ENCODE measurements at regions not wholly inside any gene's neighbourhood (a gene's known extent, or its start where the extent isn't known, plus 50 kb on each side); places are given as distances from the start of the nearest gene placed in this dataset.
"Not testable (repeated sequence)": the region's sequence is repeated elsewhere in the genome, so short reads cannot be mapped to it uniquely, and the experiment has no call there.

GRCh38 chr5:100011160-100011559 lies 524.0 kb upstream of the FAM174A start:
- not testable (repeated sequence) for DNase-seq

- no peak for DNase-seq
Observed at GRCh38 chr5:100004969-100005368, 530.2 kb upstream of the FAM174A start.

- DNase-seq: no peak
Observed at GRCh38 chr5:99998319-99998718, 536.9 kb upstream of the FAM174A start.

GRCh38 chr5:99995407-99995806 lies 539.8 kb upstream of the FAM174A start:
- DNase-seq: no peak

GRCh38 chr5:99973779-99974178 lies 561.4 kb upstream of the FAM174A start:
- DNase-seq: peak; percentile 62

- no peak for DNase-seq
Observed at GRCh38 chr5:99955962-99956361, 579.2 kb upstream of the FAM174A start.

GRCh38 chr5:99955006-99955405 lies 580.2 kb upstream of the FAM174A start:
- DNase-seq: no peak

GRCh38 chr5:99949969-99950524 lies 585.1 kb upstream of the FAM174A start:
- DNase-seq: no peak

GRCh38 chr5:99949361-99949760 lies 585.8 kb upstream of the FAM174A start:
- no peak for DNase-seq

GRCh38 chr5:99948850-99949249 lies 586.3 kb upstream of the FAM174A start:
- no peak for DNase-seq

GRCh38 chr5:99945478-99946442 lies 589.4 kb upstream of the FAM174A start:
- DNase-seq: no peak

- no peak for DNase-seq
Observed at GRCh38 chr5:99940540-99940939, 594.6 kb upstream of the FAM174A start.

GRCh38 chr5:99936911-99937310 lies 598.3 kb upstream of the FAM174A start:
- no peak for DNase-seq

GRCh38 chr5:99929806-99930135 lies 605.4 kb upstream of the FAM174A start:
- no peak for DNase-seq

GRCh38 chr5:99929067-99929805 lies 605.9 kb upstream of the FAM174A start:
- no peak for DNase-seq

- DNase-seq: no peak
Observed at GRCh38 chr5:99928490-99928889, 606.7 kb upstream of the FAM174A start.

- no peak for DNase-seq
Observed at GRCh38 chr5:99926463-99926862, 608.7 kb upstream of the FAM174A start.

- no peak for DNase-seq
Observed at GRCh38 chr5:99922386-99922785, 612.8 kb upstream of the FAM174A start.

GRCh38 chr5:99911971-99912370 lies 623.2 kb upstream of the FAM174A start:
- DNase-seq: peak; percentile 6

- no peak for DNase-seq
Observed at GRCh38 chr5:99906776-99907175, 628.4 kb upstream of the FAM174A start.

GRCh38 chr5:99901972-99902371 lies 633.2 kb upstream of the FAM174A start:
- no peak for DNase-seq

GRCh38 chr5:99900302-99900852 lies 634.8 kb upstream of the FAM174A start:
- peak; percentile 60 for DNase-seq

GRCh38 chr5:99879791-99880511 lies 655.2 kb upstream of the FAM174A start:
- DNase-seq: peak; percentile 4

Measured in NCI-H69 (cell line).